ENCODE measurements at regions not wholly inside any gene's neighbourhood (a gene's known extent, or its start where the extent isn't known, plus 50 kb on each side); places are given as distances from the start of the nearest gene placed in this dataset.
A peak's percentile ranks its signal among the peaks of the same experiment; 100 is the strongest.

GRCh38 chr2:145511946-145512345 is 992.0 kb upstream of the ZEB2 start:
- Histone ChIP-seq H3K4me3 (ENCODE audit: low read depth, low read length, poor library complexity, severe bottlenecking) (no peak overlapping the region), H3K27ac (ENCODE audit: low read depth, low read length, poor library complexity, severe bottlenecking) (no peak overlapping the region), H3K27me3 (replicated peaks; ENCODE audit: insufficient read depth, low read depth, low read length, poor library complexity) (no peaks in the 10 kb centered on the region), H3K4me1 (ENCODE audit: insufficient read depth, low read length, poor library complexity, severe bottlenecking) (no peaks in the 10 kb centered on the region), H3K36me3 (ENCODE audit: insufficient read depth, low read length, poor library complexity, severe bottlenecking) (no peaks in the 10 kb centered on the region), H3K9me3 (ENCODE audit: low read depth, low read length, poor library complexity, severe bottlenecking) (no peaks in the 10 kb centered on the region)
- TF ChIP-seq EZH2 (IDR thresholded peaks at IDR 0.05; ENCODE audit: borderline replicate concordance, low read depth, low read length, poor library complexity, severe bottlenecking): no peak
- TF ChIP-seq CTCF (conservative IDR thresholded peaks at IDR 0.05; ENCODE audit: low read depth, low read length): no peak
- no TSS peak for BruUV-seq (replicated peaks)
- CTCF ChIA-PET: no interaction called here
- intact Hi-C loops (cut with micrococcal nuclease; ENCODE audit: unreplicated experiment): no loop called here
- POLR2A ChIA-PET (ENCODE audit: low non-redundant PET): no interaction called here
- no peak for DNase-seq (ENCODE audit: low spot score)

GRCh38 chr2:145503511-145503910 is 983.6 kb upstream of the ZEB2 start:
- CTCF ChIA-PET: no interaction called here
- H3K27ac ChIP-seq (ENCODE audit: low read depth, low read length, poor library complexity, severe bottlenecking): no peak overlapping the region
- H3K27me3 ChIP-seq (replicated peaks; ENCODE audit: insufficient read depth, low read depth, low read length, poor library complexity): no peaks in the 10 kb centered on the region
- POLR2A ChIA-PET (ENCODE audit: low non-redundant PET): no interaction called here
- TF ChIP-seq CTCF (conservative IDR thresholded peaks at IDR 0.05; ENCODE audit: low read depth, low read length) (no peak), EZH2 (IDR thresholded peaks at IDR 0.05; ENCODE audit: borderline replicate concordance, low read depth, low read length, poor library complexity, severe bottlenecking) (no peak)
- no peak overlapping the region for H3K4me3 ChIP-seq (ENCODE audit: low read depth, low read length, poor library complexity, severe bottlenecking)
- intact Hi-C loops (cut with micrococcal nuclease; ENCODE audit: unreplicated experiment): no loop called here
- peak; percentile 70 for DNase-seq (ENCODE audit: low spot score)
- BruUV-seq (replicated peaks): no TSS peak
- no peaks in the 10 kb centered on the region for H3K9me3 ChIP-seq (ENCODE audit: low read depth, low read length, poor library complexity, severe bottlenecking)
- H3K36me3 ChIP-seq (ENCODE audit: insufficient read depth, low read length, poor library complexity, severe bottlenecking): no peaks in the 10 kb centered on the region
- peaks cover 8% of the 10 kb centered on the region for H3K4me1 ChIP-seq (ENCODE audit: insufficient read depth, low read length, poor library complexity, severe bottlenecking)

DNA sequence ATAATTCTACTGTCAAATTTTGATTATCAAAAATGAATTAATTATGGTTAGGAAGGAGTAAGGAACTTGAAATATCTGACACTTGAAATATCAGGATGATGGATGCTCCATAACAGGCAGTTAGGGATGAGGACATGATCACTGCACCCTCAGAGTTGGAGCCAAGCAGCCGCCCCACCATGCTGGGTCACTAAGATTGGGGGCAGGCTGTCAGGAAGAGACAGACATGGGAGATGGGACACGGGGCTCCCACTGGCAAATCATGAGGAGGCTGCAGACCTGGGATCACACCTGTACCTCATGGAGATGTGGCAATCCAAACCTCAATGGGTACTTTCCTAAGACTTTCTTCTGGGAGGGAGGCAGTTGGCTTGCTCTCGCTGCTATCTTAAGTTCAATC is 982.0 kb upstream of the ZEB2 start:
- BruUV-seq (replicated peaks): no TSS peak
- intact Hi-C loops (cut with micrococcal nuclease; ENCODE audit: unreplicated experiment): no loop called here

More for the DNA sequence above, 982.0 kb upstream of the ZEB2 start:
- ChIA-PET CTCF (no interaction called here), POLR2A (ENCODE audit: low non-redundant PET) (no interaction called here)
- Histone ChIP-seq H3K4me1 (ENCODE audit: insufficient read depth, low read length, poor library complexity, severe bottlenecking) (peaks cover 8% of the 10 kb centered on the region), H3K4me3 (ENCODE audit: low read depth, low read length, poor library complexity, severe bottlenecking) (no peak overlapping the region), H3K27ac (ENCODE audit: low read depth, low read length, poor library complexity, severe bottlenecking) (no peak overlapping the region), H3K36me3 (ENCODE audit: insufficient read depth, low read length, poor library complexity, severe bottlenecking) (no peaks in the 10 kb centered on the region), H3K27me3 (replicated peaks; ENCODE audit: insufficient read depth, low read depth, low read length, poor library complexity) (no peaks in the 10 kb centered on the region), H3K9me3 (ENCODE audit: low read depth, low read length, poor library complexity, severe bottlenecking) (no peaks in the 10 kb centered on the region)
- no peak for TF ChIP-seq EZH2 (IDR thresholded peaks at IDR 0.05; ENCODE audit: borderline replicate concordance, low read depth, low read length, poor library complexity, severe bottlenecking)
- no peak for TF ChIP-seq CTCF (conservative IDR thresholded peaks at IDR 0.05; ENCODE audit: low read depth, low read length)
- DNase-seq (ENCODE audit: low spot score): no peak
